NT2/D1 (cell line): ENCODE measurements at regions not wholly inside any gene's neighbourhood (a gene's known extent, or its start where the extent isn't known, plus 50 kb on each side); places are given as distances from the start of the nearest gene placed in this dataset.

Experiments
- SUZ12 ChIP-seq: IDR thresholded peaks from 2 replicates; pipeline ENCODE4 v1.6.1; 2011; ENCODE audit not compliant: insufficient read length, insufficient read depth; ENCODE audit errors: extremely low read depth
- ZNF274 ChIP-seq: IDR thresholded peaks from 2 replicates; pipeline ENCODE4 v1.6.1; 2011; ENCODE audit warnings: mild to moderate bottlenecking, low read depth, low read length

- TF ChIP-seq ZNF274 (no peak), SUZ12 (no peak)
These were observed 186.9 kb downstream of the OPA1 start for GRCh38 chr3:193779933-193780332.
